H4 (cell line): ENCODE measurements at regions not wholly inside any gene's neighbourhood (a gene's known extent, or its start where the extent isn't known, plus 50 kb on each side); places are given as distances from the start of the nearest gene placed in this dataset.
"Not testable (repeated sequence)": the region's sequence is repeated elsewhere in the genome, so short reads cannot be mapped to it uniquely, and the experiment has no call there.

Source experiments
- DNase-seq: peaks from one replicate; pipeline ENCODE4 v3.0.0-alpha.2; 2015; ENCODE audit warnings: low spot score

GRCh38 chr2:132068407-132068806 is 93.3 kb downstream of the ANKRD30BL start:
- DNase-seq = not testable (repeated sequence)

DNA sequence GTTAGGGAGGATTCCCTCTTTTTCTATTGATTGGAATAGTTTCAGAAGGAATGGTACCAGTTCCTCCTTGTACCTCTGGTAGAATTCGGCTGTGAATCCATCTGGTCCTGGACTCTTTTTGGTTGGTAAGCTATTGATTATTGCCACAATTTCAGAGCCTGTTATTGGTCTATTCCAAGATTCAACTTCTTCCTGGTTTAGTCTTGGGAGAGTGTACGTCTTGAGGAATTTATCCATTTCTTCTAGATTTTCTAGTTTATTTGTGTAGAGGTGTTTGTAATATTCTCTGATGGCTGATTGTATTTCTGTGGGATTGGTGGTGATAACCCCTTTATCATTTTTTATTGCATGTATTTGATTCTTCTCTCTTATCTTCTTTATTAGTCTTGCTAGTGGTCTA is 96.4 kb downstream of the ANKRD30BL start:
- not testable (repeated sequence) for DNase-seq

DNA sequence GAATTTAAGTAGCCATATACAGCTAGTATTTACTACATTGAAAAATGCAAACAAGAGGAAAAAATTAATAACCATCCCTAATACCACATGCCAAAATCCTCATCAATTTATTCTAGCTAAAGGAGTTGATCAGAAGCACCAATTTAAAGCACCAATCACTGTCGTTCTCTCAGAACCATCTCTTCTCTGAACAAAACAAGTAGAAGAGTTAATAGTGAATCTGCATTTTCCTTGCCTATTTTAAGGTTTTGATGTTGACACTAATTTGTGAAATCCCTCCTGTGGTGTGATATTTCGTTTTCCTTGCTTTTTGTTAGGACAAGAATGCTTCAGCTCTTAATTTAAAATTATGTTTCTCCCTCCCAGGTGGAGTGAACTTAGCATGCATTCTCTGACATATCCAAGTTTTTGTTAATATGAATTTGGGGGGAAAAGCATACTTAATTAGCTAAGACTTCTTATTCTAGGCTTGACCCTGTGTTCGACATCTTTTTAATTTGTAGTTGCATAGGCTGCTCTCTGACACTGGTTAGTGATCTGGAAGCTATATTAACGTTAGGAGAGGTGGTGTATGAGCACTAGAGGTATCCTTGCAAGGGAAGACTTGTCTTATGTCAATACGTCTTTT is 122.0 kb downstream of the ANKRD30BL start:
- DNase-seq = not testable (repeated sequence)

DNA sequence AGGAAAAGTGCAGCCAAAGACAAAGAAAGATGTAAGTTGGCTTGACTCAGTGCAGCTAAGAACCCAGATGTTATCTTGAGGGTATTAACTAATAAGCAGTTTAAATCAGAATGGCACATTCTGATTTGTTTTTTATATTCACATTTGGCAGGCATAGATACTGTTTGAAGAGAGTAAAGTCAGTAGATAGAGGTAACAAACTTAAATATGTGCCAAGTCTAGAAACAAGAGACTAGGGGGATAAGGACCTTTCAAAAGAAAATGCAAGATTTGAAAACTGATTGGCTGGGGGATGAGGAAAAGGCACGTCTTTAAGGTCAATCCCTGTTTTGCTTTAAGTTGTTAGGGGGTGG is 122.9 kb downstream of the ANKRD30BL start:
- DNase-seq = not testable (repeated sequence)

DNA sequence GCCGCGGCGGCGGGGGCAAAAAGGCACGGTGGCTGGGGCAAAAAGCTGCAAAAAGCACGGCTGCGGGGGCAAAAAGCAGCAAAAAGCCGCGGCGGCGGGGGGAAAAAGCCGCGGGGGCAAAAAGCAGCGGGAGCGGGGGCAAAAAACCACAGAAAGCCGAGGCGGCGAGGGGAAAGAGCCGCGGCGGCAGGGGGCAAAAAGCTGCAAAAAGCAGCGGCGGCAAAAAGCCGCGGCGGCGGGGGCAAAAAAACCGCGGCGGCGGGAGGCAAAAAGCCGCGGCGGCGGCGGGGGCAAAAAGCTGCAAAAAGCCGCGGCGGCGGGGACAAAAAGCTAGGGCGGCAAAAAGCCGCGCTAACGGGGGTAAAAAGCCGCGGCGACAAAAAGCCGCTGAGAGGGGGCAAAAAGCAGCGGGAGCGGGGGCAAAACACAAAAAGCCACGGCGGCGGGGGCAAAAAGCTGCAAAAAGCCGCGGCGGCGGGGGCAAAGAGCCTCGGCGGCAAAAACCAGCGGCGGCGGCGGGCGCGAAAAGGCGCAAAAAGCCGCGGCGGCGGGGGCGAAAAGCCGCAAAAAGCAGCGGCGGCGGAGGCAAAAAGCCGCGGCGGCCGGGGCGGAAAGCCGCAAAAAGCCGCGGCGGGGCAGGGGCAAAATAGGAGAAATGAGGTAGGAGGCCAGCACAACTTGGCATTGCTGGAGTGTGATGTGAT is 123.4 kb downstream of the ANKRD30BL start:
- no peak for DNase-seq

- DNase-seq = peak; percentile 14
These were observed 124.1 kb downstream of the ANKRD30BL start for GRCh38 chr2:132037527-132038178.

GRCh38 chr2:132034646-132035045 is 127.1 kb downstream of the ANKRD30BL start:
- no peak for DNase-seq

GRCh38 chr2:132033949-132034348 is 127.8 kb downstream of the ANKRD30BL start:
- no peak for DNase-seq

DNA sequence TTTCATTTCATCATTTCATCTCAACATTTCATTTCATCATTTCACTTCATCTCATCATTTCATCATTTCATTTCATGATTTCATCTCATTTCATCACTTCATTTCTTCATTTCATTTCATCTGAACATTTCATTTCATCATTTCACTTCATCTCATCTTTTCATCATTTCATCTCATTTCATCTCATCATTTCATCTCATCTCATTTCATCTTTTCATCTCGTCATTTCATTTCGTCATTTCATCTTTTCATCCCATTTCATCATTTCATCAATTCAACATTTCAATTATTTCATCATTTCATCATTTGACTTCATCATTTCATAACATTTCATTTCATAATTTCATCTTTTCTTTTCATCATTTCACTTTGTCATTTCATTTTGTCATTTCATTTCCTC is 128.4 kb downstream of the ANKRD30BL start:
- DNase-seq = no peak

DNA sequence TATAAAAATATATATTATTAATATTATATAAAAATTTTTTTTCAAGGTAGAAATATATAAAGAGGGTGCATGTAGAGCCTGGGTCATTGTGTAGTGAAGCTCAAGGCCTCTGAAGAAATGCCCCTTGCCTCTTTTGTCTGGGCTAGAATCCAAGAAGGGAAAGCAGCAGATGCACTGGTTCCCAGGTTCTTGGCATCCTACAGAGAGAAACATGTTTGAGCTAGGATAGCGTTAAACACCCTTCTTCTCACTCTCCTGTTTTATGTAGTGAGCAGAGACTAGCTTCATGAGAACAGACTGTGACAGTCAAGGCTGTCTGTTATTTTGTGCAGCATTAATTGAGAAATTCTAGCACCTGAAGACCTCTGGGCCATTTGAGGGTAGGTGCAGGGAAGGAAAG is 149.7 kb downstream of the ANKRD30BL start:
- not testable (repeated sequence) for DNase-seq

- no peak for DNase-seq
These were observed 151.8 kb downstream of the ANKRD30BL start for GRCh38 chr2:132009874-132010521.

DNA sequence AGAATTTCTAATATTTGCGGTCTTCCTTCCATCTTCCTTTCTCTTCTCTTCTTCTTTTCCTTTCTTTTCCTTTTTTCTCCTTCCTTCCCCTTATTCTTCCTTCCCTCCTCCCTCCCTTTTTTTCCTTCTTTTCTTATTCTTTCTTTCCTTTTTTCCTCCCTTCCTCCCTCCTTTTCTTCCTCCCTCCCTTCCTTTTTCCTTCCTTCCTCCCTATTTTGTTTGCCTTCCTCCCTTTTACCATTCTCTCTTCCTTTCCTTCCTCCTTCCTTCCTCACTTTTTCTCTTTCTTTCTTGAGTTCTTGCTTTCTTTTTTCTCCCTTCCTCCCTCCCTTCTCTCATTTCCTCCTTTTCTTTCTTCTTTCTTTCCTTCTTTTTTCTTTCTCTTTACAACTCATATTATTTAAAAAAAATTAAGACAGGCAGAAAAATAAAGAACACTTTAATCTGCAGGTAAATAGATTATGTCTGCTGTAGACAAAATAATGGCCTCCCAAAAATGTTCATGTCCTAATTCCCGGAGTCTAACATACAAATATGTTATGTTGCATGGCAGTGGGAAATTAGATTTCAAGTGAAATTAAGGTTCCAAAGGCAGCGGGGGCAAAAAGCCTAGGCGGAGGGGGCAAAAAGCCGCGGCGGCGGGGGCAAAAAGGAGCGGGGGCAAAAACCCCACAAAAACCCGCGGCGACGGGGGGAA is 152.4 kb downstream of the ANKRD30BL start:
- no peak for DNase-seq

DNA sequence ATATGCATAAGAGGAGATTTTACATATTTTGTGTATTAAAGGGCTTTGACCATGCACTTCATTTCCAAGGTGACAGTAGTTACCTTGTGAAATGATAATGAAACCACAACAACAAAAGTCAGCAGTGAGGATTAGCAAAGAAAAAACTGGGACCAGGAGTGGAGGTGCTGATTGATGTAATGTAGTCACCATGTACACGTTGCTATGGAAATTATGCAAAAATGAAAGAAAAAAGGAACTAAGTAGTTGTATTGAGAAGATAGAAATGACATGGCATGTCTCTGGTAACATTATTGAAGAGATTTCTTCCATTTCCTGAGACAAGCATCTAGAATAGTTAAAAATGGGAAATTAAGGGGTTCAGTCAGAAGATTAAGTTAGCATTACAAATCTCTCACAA is 171.0 kb downstream of the ANKRD30BL start:
- DNase-seq = not testable (repeated sequence)

DNA sequence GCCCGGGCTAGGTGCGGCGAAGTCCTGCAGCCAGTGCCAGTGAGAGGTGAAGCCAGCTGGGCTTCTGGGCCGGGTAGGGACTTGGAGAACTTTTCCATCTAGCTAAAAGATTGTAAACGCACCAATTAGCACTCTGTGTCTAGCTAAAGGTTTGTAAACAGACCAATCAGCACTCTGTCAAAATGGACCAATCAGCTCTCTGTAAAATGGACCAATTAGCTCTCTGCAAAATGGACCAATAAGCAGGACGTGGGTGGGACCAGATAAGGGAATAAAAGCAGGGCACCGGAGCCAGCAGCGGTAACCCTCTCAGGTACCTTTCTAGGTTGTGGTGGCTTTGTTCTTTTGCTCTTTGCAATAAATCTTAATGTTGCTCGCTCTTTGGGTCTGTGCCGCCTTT is 195.1 kb downstream of the ANKRD30BL start:
- DNase-seq = not testable (repeated sequence)

DNA sequence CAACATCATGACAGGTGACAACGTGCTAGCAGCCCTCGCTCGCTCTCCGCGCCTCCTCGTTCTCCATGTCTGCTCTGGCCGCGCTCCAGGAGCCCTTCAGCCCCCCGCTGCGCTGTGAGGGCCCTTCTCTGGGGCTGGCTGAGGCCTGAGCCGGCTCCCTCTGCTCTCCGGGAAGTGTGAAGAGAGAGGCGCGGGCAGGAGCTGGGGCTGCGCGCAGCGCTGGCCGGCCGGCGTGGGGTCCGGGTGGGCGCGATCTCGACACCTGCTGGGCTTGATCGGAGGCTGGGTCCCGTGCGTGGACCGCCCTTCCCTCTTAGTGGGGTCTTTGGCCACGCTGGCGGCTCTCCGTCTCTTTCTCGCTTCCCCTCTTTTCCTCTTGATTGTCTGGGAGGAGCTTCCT is 195.5 kb downstream of the ANKRD30BL start:
- DNase-seq = no peak

DNA sequence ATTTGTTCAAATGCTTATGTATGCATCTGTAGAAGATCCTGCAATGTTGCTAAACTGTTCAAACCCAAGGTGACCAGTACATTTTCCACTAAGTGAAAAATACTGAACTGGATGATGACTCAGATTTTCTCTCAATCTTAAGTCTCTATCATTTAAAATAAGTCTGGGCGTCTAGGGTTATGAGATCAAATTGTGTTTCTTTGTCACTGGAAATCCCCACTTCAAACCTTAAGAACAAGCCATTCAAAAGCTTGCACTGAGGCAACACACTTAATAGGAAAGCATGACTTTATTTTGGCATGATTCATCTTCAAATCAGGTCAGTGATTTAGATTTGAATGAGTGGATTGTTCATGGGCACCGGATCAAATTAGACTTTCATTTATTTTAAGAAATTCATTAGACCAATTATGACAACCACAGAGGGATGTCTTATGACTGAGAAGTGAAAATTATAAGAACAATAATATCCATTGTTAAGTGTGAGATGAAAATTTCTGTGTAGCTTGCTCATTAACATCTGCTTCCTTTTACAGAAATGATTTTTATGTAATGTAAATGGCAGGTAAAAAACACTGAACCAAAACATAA is 203.6 kb downstream of the ANKRD30BL start:
- DNase-seq = not testable (repeated sequence)

DNA sequence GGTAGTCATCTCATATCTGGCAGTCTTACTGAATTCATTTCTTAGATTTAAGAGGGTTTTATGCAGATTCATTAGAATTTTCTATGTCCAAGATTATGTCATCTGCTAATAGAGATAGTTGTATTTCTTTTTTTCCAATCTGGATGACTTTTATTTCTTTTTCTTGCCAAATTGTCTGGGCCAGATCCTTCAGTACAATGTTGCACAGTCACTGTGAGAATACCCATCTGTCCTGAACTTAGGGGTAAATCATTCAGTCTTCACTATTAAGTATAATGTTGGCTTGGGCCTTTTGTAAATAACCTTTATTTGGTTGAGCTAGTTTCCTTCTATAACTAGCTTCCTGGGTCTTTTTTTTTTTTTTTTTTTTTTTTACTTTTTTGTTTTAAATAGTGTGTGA is 213.1 kb downstream of the ANKRD30BL start:
- not testable (repeated sequence) for DNase-seq

- peak; percentile 8 for DNase-seq
These were observed 238.5 kb downstream of the ANKRD30BL start for GRCh38 chr2:131923287-131923686.

DNA sequence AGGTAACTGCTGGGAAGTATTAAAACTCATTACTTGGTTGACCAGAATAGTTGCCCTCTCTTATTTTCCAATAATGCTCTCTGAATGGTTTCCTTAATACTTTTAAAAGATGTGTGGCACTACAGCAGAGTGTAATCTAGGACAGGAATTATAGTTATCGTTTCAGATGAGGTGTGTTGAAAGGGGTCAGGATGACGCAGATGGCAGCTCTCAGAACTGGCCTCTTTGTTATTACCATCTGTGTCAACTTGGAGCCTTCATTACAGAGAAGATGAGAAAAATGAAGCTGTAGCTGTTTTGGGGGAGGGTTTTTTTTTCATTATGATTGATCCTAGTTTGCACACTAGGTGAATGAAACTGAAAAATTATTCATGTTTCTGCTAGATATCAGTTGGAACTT is 238.9 kb downstream of the ANKRD30BL start:
- DNase-seq = peak; percentile 5
